WTC11 (cell line): ENCODE measurements at regions not wholly inside any gene's neighbourhood (a gene's known extent, or its start where the extent isn't known, plus 50 kb on each side); places are given as distances from the start of the nearest gene placed in this dataset.

Source experiments
- ATAC-seq: fragments of 200-7000 bp; cut with Tn5 transposase; 2 replicates; pipeline ENCODE4 v1.10.0; 2021; ENCODE audit warnings: mild to moderate bottlenecking, moderate library complexity
- CTCF ChIA-PET: fragments of 300-600 bp; sonication (Branson Sonifier 250); formaldehyde crosslinking; loops from one replicate; lab custom pipeline; 2021; ENCODE audit warnings: antibody characterized with exemption; lab: Charles Lee
- POLR2A ChIA-PET: fragments of 350-600 bp; sonication (Branson Sonifier 250); formaldehyde crosslinking; loops from one replicate; lab custom pipeline; 2021; ENCODE audit warnings: antibody characterized with exemption; lab: Charles Lee
- DNase-seq: peaks from one replicate; pipeline ENCODE4 v3.0.0; 2021; ENCODE audit warnings: low spot score
- H3K27ac Mint-ChIP-seq: 2 replicates; pipeline ENCODE4 v1.8.0; 2021; ENCODE audit warnings: mixed read lengths
- H3K27me3 Mint-ChIP-seq: 2 replicates; pipeline ENCODE4 v1.8.0; 2021; ENCODE audit warnings: low read depth, mild to moderate bottlenecking, moderate library complexity, mixed read lengths
- H3K36me3 Mint-ChIP-seq: 2 replicates; pipeline ENCODE4 v1.8.0; 2021; ENCODE audit warnings: mixed read lengths
- H3K4me1 Mint-ChIP-seq: 2 replicates; pipeline ENCODE4 v1.8.0; 2022; ENCODE audit warnings: mixed read lengths
- H3K4me3 Mint-ChIP-seq: 2 replicates; pipeline ENCODE4 v1.8.0; 2021; ENCODE audit warnings: mild to moderate bottlenecking, moderate library complexity, mixed read lengths
- H3K9me3 Mint-ChIP-seq: 2 replicates; pipeline ENCODE4 v1.8.0; 2021; ENCODE audit warnings: mixed read lengths
- AR ChIP-seq: fragments of 250-450 bp; sonication (Bioruptor Pico); IDR thresholded peaks from 2 replicates; pipeline ENCODE4 v1.9.0; 2021; ENCODE audit warnings: mild to moderate bottlenecking
- ATF1 ChIP-seq: sonication (generic); formaldehyde crosslinking; IDR thresholded peaks from 2 replicates; pipeline ENCODE4 v1.8.1; 2023; ENCODE audit warnings: mild to moderate bottlenecking, moderate library complexity, missing genetic modification reagents
- ATF6 ChIP-seq: sonication (generic); formaldehyde crosslinking; IDR thresholded peaks from 2 replicates; pipeline ENCODE4 v1.8.1; 2023; ENCODE audit warnings: mild to moderate bottlenecking, missing genetic modification reagents
- E2F1 ChIP-seq: sonication (generic); formaldehyde crosslinking; IDR thresholded peaks from 2 replicates; pipeline ENCODE4 v1.8.0; 2022; ENCODE audit warnings: mild to moderate bottlenecking, missing genetic modification reagents
- ESRRA ChIP-seq: sonication (generic); formaldehyde crosslinking; IDR thresholded peaks from 2 replicates; pipeline ENCODE4 v1.8.1; 2022; ENCODE audit warnings: mild to moderate bottlenecking, missing genetic modification reagents, borderline replicate concordance
- FOXJ3 ChIP-seq: sonication (generic); formaldehyde crosslinking; IDR thresholded peaks from 2 replicates; pipeline ENCODE4 v1.9.0; 2021; ENCODE audit warnings: missing genetic modification reagents, mild to moderate bottlenecking, borderline replicate concordance
- FOXP4 ChIP-seq: sonication (generic); formaldehyde crosslinking; IDR thresholded peaks from 2 replicates; pipeline ENCODE4 v1.8.0; 2022; ENCODE audit warnings: mild to moderate bottlenecking, missing genetic modification reagents
- GTF2I ChIP-seq: fragments of 250-450 bp; sonication (Bioruptor Pico); conservative IDR thresholded peaks from 2 replicates; pipeline ENCODE4 v1.4.0; 2021; ENCODE audit warnings: mild to moderate bottlenecking
- HMGA2 ChIP-seq: fragments of 250-450 bp; sonication (Bioruptor Pico); IDR thresholded peaks from 2 replicates; pipeline ENCODE4 v1.4.0; 2021; ENCODE audit warnings: mild to moderate bottlenecking, moderate library complexity
- HMGXB4 ChIP-seq: sonication (generic); formaldehyde crosslinking; IDR thresholded peaks from 2 replicates; pipeline ENCODE4 v1.8.1; 2023; ENCODE audit warnings: mild to moderate bottlenecking, moderate library complexity, missing genetic modification reagents
- IRF1 ChIP-seq: sonication (generic); formaldehyde crosslinking; IDR thresholded peaks from 2 replicates; pipeline ENCODE4 v1.8.0; 2023; ENCODE audit warnings: missing genetic modification reagents
- IRF2 ChIP-seq: sonication (generic); formaldehyde crosslinking; IDR thresholded peaks from 2 replicates; pipeline ENCODE4 v1.8.0; 2022; ENCODE audit warnings: low read depth, missing genetic modification reagents, borderline replicate concordance
- NFATC4 ChIP-seq: fragments of 250-450 bp; sonication (Bioruptor Pico); IDR thresholded peaks from 2 replicates; pipeline ENCODE4 v1.9.0; 2021; ENCODE audit warnings: mild to moderate bottlenecking
- TCF7 ChIP-seq: sonication (generic); formaldehyde crosslinking; IDR thresholded peaks from 2 replicates; pipeline ENCODE4 v1.8.0; 2022; ENCODE audit warnings: mild to moderate bottlenecking, low read depth, missing genetic modification reagents, moderate library complexity
- TEAD4 ChIP-seq: sonication (generic); formaldehyde crosslinking; IDR thresholded peaks from 2 replicates; pipeline ENCODE4 v1.8.0; 2022; ENCODE audit warnings: mild to moderate bottlenecking, missing genetic modification reagents
- ZNF121 ChIP-seq: sonication (generic); formaldehyde crosslinking; IDR thresholded peaks from 2 replicates; pipeline ENCODE4 v1.8.0; 2023; ENCODE audit warnings: missing genetic modification reagents
- ZNF416 ChIP-seq: fragments of 250-450 bp; sonication (Bioruptor Pico); IDR thresholded peaks from 2 replicates; pipeline ENCODE4 v1.9.0; 2021; ENCODE audit warnings: mild to moderate bottlenecking, inconsistent platforms
- ZNF512 ChIP-seq: sonication (generic); formaldehyde crosslinking; IDR thresholded peaks from 2 replicates; pipeline ENCODE4 v1.8.1; 2022; ENCODE audit warnings: missing genetic modification reagents, borderline replicate concordance

- Mint-ChIP-seq H3K36me3 (no peaks in the 10 kb centered on the region), H3K27me3 (no peaks in the 10 kb centered on the region; the same call in 1 of the 2 replicates), H3K4me3 (no peak overlapping the region), H3K9me3 (no peaks in the 10 kb centered on the region), H3K4me1 (0 out of 2 replicates have a peak, but pooled peaks cover 3% of the 10 kb centered on the region), H3K27ac (no peak overlapping the region)
- no peak for DNase-seq
- no peak for ATAC-seq
- CTCF ChIA-PET = interaction anchor here (1.8 to 2.4 kb wide), 2 partner anchors 9 to 37 kb away, joined by 8 to 11 read pairs; no protein-coding TSS in a partner anchor
- no peak for TF ChIP-seq ZNF416 (CRISPR knock-in tag)
- TF ChIP-seq TEAD4 (CRISPR knock-in tag) = no peak
- no peak for TF ChIP-seq E2F1 (CRISPR knock-in tag)
- TF ChIP-seq HMGXB4 (CRISPR knock-in tag) = no peak
- no peak for TF ChIP-seq NFATC4 (CRISPR knock-in tag)
- no peak for TF ChIP-seq TCF7 (CRISPR knock-in tag)
- TF ChIP-seq HMGA2 = no peak
- TF ChIP-seq AR (CRISPR knock-in tag) = no peak
- TF ChIP-seq ZNF121 = no peak
- TF ChIP-seq ZNF512 (CRISPR knock-in tag) = no peak
- no peak for TF ChIP-seq IRF2 (CRISPR knock-in tag)
- TF ChIP-seq GTF2I (CRISPR knock-in tag) = no peak
- TF ChIP-seq FOXJ3 (CRISPR knock-in tag) = no peak
- no peak for TF ChIP-seq ESRRA
- TF ChIP-seq ATF1 (CRISPR knock-in tag) = no peak
- POLR2A ChIA-PET = no interaction called here
Measured at GRCh38 chr1:30417701-30418046, 305.7 kb downstream of the MATN1 start.

GRCh38 chr1:30417001-30417700 lies 306.2 kb downstream of the MATN1 start:
- no peak overlapping the region for H3K27ac Mint-ChIP-seq
- H3K9me3 Mint-ChIP-seq = no peaks in the 10 kb centered on the region
- TF ChIP-seq FOXP4 (CRISPR knock-in tag) (no peak), ATF6 (CRISPR knock-in tag) (no peak), IRF1 (CRISPR knock-in tag) (no peak)

More at GRCh38 chr1:30417001-30417700, 306.2 kb downstream of the MATN1 start:
- POLR2A ChIA-PET = no interaction called here
- H3K36me3 Mint-ChIP-seq = no peaks in the 10 kb centered on the region
- DNase-seq (no peak), ATAC-seq (no peak)
- H3K4me3 Mint-ChIP-seq = no peak overlapping the region
- 0 out of 2 replicates have a peak, but pooled peaks cover 3% of the 10 kb centered on the region for H3K4me1 Mint-ChIP-seq
- no peaks in the 10 kb centered on the region; the same call in 1 of the 2 replicates for H3K27me3 Mint-ChIP-seq
- CTCF ChIA-PET = interaction anchor here (1.8 to 2.4 kb wide), 2 partner anchors 9 to 37 kb away, joined by 8 to 11 read pairs; no protein-coding TSS in a partner anchor
